Pancreas (tissue), 10 donors: ENCODE measurements at regions not wholly inside any gene's neighbourhood (a gene's known extent, or its start where the extent isn't known, plus 50 kb on each side); places are given as distances from the start of the nearest gene placed in this dataset.
"Not testable (repeated sequence)": the region's sequence is repeated elsewhere in the genome, so short reads cannot be mapped to it uniquely, and the experiment has no call there.

ENCODE experiments used
- ATAC-seq, 4 donors: fragments of 200-7000 bp; cut with Tn5 transposase; one replicate each; pipeline versions ENCODE4 v1.8.0 to v1.9.1; 2020; ENCODE audit warnings: mild to moderate bottlenecking in 4 of 4, moderate library complexity in 4 of 4
- DNase-seq, 6 donors: peaks; one replicate each; pipeline ENCODE4 v3.0.0-alpha.2; 2020
- FAIRE-seq: peaks from 2 replicates; lab custom pipeline; 2012; peaks lifted over from hg19 to GRCh38; lab: Jason Lieb, UNC
- H3K27ac ChIP-seq, 4 donors: fragments of 200-600 bp; sonication (generic); 1 replicate in 3 of 4; 2 replicates in 1 of 4; pipeline versions ENCODE4 v1.5.0 to v1.8.0; 2020
- H3K27me3 ChIP-seq, 4 donors: fragments of 200-600 bp; one replicate each; pipeline ENCODE4 v1.8.0; 2021
- H3K36me3 ChIP-seq, 3 donors: fragments of 200-600 bp; sonication (generic) in 1 of 3; one replicate each; pipeline versions ENCODE4 v1.5.0 to v1.8.0; 2020 to 2021
- H3K4me1 ChIP-seq, 3 donors: fragments of 200-600 bp; one replicate each; pipeline ENCODE4 v1.8.0; 2021
- H3K4me3 ChIP-seq, 4 donors: fragments of 200-600 bp; sonication (generic) in 2 of 4; one replicate each; pipeline versions ENCODE4 v1.5.0 to v1.8.0; 2020 to 2021
- H3K9me3 ChIP-seq, 4 donors: fragments of 200-600 bp; one replicate each; pipeline ENCODE4 v1.8.0; 2021
- WGBS, 2 donors: extraction: QIAGEN DNeasy Blood & Tissue Kit; methylation state at CpG; one replicate each; pipeline ENCODE4 v1.1.7; 2013; 5-methylcytosine and 5-hydroxymethylcytosine counted together
- intact Hi-C, 3 donors: fragments of 100-400 bp; cut with DNase I; formaldehyde crosslinking; loops; one replicate each; pipeline versions ENCODE4 v1.11.1 to v1.14.2; 2022
- TF ChIP-seq, protein P1 (sequence below), 4 donors: fragments of 200-600 bp; sonication (generic) in 3 of 4; IDR thresholded peaks; one replicate each; pipeline versions ENCODE4 v1.5.0 to v1.8.0; 2021; ENCODE audit warnings: antibody characterized with exemption in 4 of 4
- donor health status: healthy with polysubstance abuse.
- donor health status: DM: no; HTN: no; CAD: no; lungs with moderate emphysema.
- donor health status: DM: no; HTN: no; CAD: no.
- donor health status: control.
- donor health status: control.
- donor health status: Bipolar disorder and iron deficiency.
- donor health status: DM: yes; HTN: yes; CAD: no.
- donor health status: DM: no; HTN: no; CAD: no.
- donor health status: DM: no; HTN: no; CAD: no.
- donor health status: DM: yes; HTN: yes; CAD: no.

- TF ChIP-seq, protein P1, sequence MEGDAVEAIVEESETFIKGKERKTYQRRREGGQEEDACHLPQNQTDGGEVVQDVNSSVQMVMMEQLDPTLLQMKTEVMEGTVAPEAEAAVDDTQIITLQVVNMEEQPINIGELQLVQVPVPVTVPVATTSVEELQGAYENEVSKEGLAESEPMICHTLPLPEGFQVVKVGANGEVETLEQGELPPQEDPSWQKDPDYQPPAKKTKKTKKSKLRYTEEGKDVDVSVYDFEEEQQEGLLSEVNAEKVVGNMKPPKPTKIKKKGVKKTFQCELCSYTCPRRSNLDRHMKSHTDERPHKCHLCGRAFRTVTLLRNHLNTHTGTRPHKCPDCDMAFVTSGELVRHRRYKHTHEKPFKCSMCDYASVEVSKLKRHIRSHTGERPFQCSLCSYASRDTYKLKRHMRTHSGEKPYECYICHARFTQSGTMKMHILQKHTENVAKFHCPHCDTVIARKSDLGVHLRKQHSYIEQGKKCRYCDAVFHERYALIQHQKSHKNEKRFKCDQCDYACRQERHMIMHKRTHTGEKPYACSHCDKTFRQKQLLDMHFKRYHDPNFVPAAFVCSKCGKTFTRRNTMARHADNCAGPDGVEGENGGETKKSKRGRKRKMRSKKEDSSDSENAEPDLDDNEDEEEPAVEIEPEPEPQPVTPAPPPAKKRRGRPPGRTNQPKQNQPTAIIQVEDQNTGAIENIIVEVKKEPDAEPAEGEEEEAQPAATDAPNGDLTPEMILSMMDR (IDR thresholded peaks at IDR 0.05), result no peak
- H3K4me1 ChIP-seq, result no peaks in the 10 kb centered on the region
- H3K36me3 ChIP-seq, result no peaks in the 10 kb centered on the region
- WGBS, 2 donors, result 27 to 36% methylated on average over 1 of the region's 1 CpG
- H3K9me3 ChIP-seq, result no peaks in the 10 kb centered on the region
- intact Hi-C loops, result no loop called here
- H3K27ac ChIP-seq, result no peak overlapping the region
- ATAC-seq (no peak), DNase-seq (no peak), FAIRE-seq (no peak)
- H3K27me3 ChIP-seq, result no peaks in the 10 kb centered on the region
- H3K4me3 ChIP-seq, result no peak overlapping the region
Measured at GRCh38 chr6:164962805-164963204, 346.6 kb downstream of the C6orf118 start.

GRCh38 chr6:164947164-164947563, 362.2 kb downstream of the C6orf118 start:
- TF ChIP-seq, protein P1 (IDR thresholded peaks at IDR 0.05), result no peak
- no peak for ATAC-seq
- FAIRE-seq, result no peak

GRCh38 chr6:164942271-164942670, 367.1 kb downstream of the C6orf118 start:
- no peak for ATAC-seq
- 44 to 67% methylated on average over 1 of the region's 1 CpG for WGBS, 2 donors
- H3K4me1 ChIP-seq, result no peaks in the 10 kb centered on the region
- H3K9me3 ChIP-seq, result no peaks in the 10 kb centered on the region
- intact Hi-C loops, result no loop called here
- H3K27me3 ChIP-seq, result no peaks in the 10 kb centered on the region
- TF ChIP-seq, protein P1 (IDR thresholded peaks at IDR 0.05), result no peak
- FAIRE-seq, result no peak
- no peaks in the 10 kb centered on the region for H3K36me3 ChIP-seq
- no peak for DNase-seq
- no peak overlapping the region for H3K4me3 ChIP-seq
- H3K27ac ChIP-seq, result no peak overlapping the region

More at GRCh38 chr6:164947164-164947563, 362.2 kb downstream of the C6orf118 start:
- H3K27me3 ChIP-seq, result no peaks in the 10 kb centered on the region
- no peak for DNase-seq
- H3K36me3 ChIP-seq, result no peaks in the 10 kb centered on the region
- intact Hi-C loops, result no loop called here
- no peaks in the 10 kb centered on the region for H3K9me3 ChIP-seq
- H3K27ac ChIP-seq, result no peak overlapping the region
- no peak overlapping the region for H3K4me3 ChIP-seq
- no peaks in the 10 kb centered on the region for H3K4me1 ChIP-seq
- WGBS, 2 donors, result 46 to 55% methylated on average over 8 of the region's 8 CpGs

GRCh38 chr6:164933238-164933794, 376.1 kb downstream of the C6orf118 start:
- H3K9me3 ChIP-seq, FAIRE-seq, intact Hi-C loops, H3K36me3 ChIP-seq, H3K27ac ChIP-seq, H3K4me1 ChIP-seq, ATAC-seq, H3K27me3 ChIP-seq, H3K4me3 ChIP-seq: not testable (repeated sequence)
- DNase-seq, result peak in 1 of 6 donors; percentile 67
- WGBS, 2 donors, result 90 to 92% methylated on average over 27 to 28 of the region's 28 CpGs

GRCh38 chr6:164929408-164929977, 379.9 kb downstream of the C6orf118 start:
- DNase-seq, result no peak
- no peak for ATAC-seq

More at GRCh38 chr6:164929408-164929977, 379.9 kb downstream of the C6orf118 start:
- Histone ChIP-seq H3K27ac (no peak overlapping the region), H3K4me3 (no peak overlapping the region), H3K9me3 (no peaks in the 10 kb centered on the region), H3K4me1 (no peaks in the 10 kb centered on the region), H3K36me3 (no peaks in the 10 kb centered on the region), H3K27me3 (no peaks in the 10 kb centered on the region)
- TF ChIP-seq, protein P1 (IDR thresholded peaks at IDR 0.05), result no peak
- intact Hi-C loops, result loop anchor here in 1 of 3 donors (10.0 kb wide), 1 partner anchor 1755 kb away; no protein-coding TSS in a partner anchor
- 60 to 68% methylated on average over 13 of the region's 13 CpGs for WGBS, 2 donors
- no peak for FAIRE-seq
